Neural cell (in vitro differentiated cells): ENCODE measurements at regions not wholly inside any gene's neighbourhood (a gene's known extent, or its start where the extent isn't known, plus 50 kb on each side); places are given as distances from the start of the nearest gene placed in this dataset.

ENCODE experiments used
- H2AFZ ChIP-seq: fragments of 200-600, 300-800 bp; sonication (generic), shearing (Covaris generic); 2 replicates; pipeline ENCODE4 v1.6.0; 2014; ENCODE audit warnings: low read depth, mild to moderate bottlenecking, antibody characterized with exemption, low read length, moderate library complexity
- H3F3A ChIP-seq: fragments of 200-600 bp; shearing (Covaris generic); 2 replicates; pipeline ENCODE4 v1.6.1; 2016; ENCODE audit warnings: mild to moderate bottlenecking, moderate library complexity, mixed read lengths, antibody characterized with exemption, low read length; ENCODE audit not compliant: insufficient read depth, poor library complexity, severe bottlenecking
- H3K27ac ChIP-seq: fragments of 200-600, 300-800 bp; sonication (generic), shearing (Covaris generic); 2 replicates; pipeline ENCODE4 v1.5.1; 2014; ENCODE audit warnings: mild to moderate bottlenecking, low read length, moderate library complexity
- H3K27me3 ChIP-seq: fragments of 300-800, 200-600 bp; sonication (generic), shearing (Covaris generic); 2 replicates; pipeline ENCODE4 v1.6.0; 2014; ENCODE audit warnings: mild to moderate bottlenecking, low read depth, low read length, moderate library complexity; ENCODE audit not compliant: insufficient read depth
- H3K36me3 ChIP-seq: fragments of 300-800, 200-600 bp; sonication (generic), shearing (Covaris generic); 2 replicates; pipeline ENCODE4 v1.5.1; 2014; ENCODE audit warnings: mild to moderate bottlenecking, antibody characterized with exemption, low read length, moderate library complexity; ENCODE audit not compliant: insufficient read depth
- H3K4me2 ChIP-seq: fragments of 300-800, 200-600 bp; sonication (generic), shearing (Covaris generic); 2 replicates; pipeline ENCODE4 v1.6.0; 2014; ENCODE audit warnings: mild to moderate bottlenecking, low read length
- H3K4me3 ChIP-seq: fragments of 300-800, 200-600 bp; sonication (generic), shearing (Covaris generic); 2 replicates; pipeline ENCODE4 v1.5.1; 2014; ENCODE audit warnings: mild to moderate bottlenecking, low read length, moderate library complexity
- H3K79me2 ChIP-seq: fragments of 200-600 bp; shearing (Covaris generic); replicated peaks from 2 replicates; pipeline ENCODE4 v1.6.0; 2014; ENCODE audit warnings: mild to moderate bottlenecking, low read length, moderate library complexity; ENCODE audit not compliant: insufficient read depth
- H3K9ac ChIP-seq: fragments of 300-800, 200-600 bp; sonication (generic), shearing (Covaris generic); 2 replicates; pipeline ENCODE4 v1.6.1; 2016; ENCODE audit warnings: mild to moderate bottlenecking, low read length, mixed read lengths
- H3K9me2 ChIP-seq: fragments of 200-600 bp; shearing (Covaris generic); 2 replicates; pipeline ENCODE4 v1.6.1; 2016; ENCODE audit warnings: mild to moderate bottlenecking, low read length, mixed read lengths; ENCODE audit not compliant: insufficient read depth
- H3K9me3 ChIP-seq: fragments of 200-600, 300-800 bp; sonication (generic), shearing (Covaris generic); 2 replicates; pipeline ENCODE4 v1.6.1; 2016; ENCODE audit warnings: mild to moderate bottlenecking, mixed run types, low read length, moderate library complexity, mixed read lengths
- H4K20me1 ChIP-seq: fragments of 200-600 bp; shearing (Covaris generic); 2 replicates; pipeline ENCODE4 v1.6.1; 2016; ENCODE audit warnings: mild to moderate bottlenecking, mixed run types; ENCODE audit not compliant: insufficient read depth
- CTCF ChIP-seq: fragments of 450-650 bp; IDR thresholded peaks from 2 replicates; pipeline ENCODE4 v1.5.1; 2014; ENCODE audit warnings: antibody characterized with exemption, mild to moderate bottlenecking, moderate library complexity; ENCODE audit not compliant: poor library complexity, severe bottlenecking
- EP300 ChIP-seq: fragments of 450-650 bp; conservative IDR thresholded peaks from 2 replicates; pipeline ENCODE4 v1.6.1; 2014; ENCODE audit warnings: antibody characterized with exemption, mild to moderate bottlenecking, moderate library complexity; ENCODE audit not compliant: poor library complexity, severe bottlenecking
- EZH2 ChIP-seq: fragments of 200-600, 300-800 bp; shearing (Covaris generic), sonication (generic); IDR thresholded peaks from 2 replicates; pipeline ENCODE4 v1.6.1; 2014; ENCODE audit warnings: antibody characterized with exemption, low read length, borderline replicate concordance, mild to moderate bottlenecking; ENCODE audit not compliant: insufficient read depth, poor library complexity, severe bottlenecking
- MXI1 ChIP-seq: fragments of 450-650 bp; conservative IDR thresholded peaks from 2 replicates; pipeline ENCODE4 v1.6.1; 2014; ENCODE audit warnings: antibody characterized with exemption, mild to moderate bottlenecking; ENCODE audit not compliant: poor library complexity, severe bottlenecking
- POLR2AphosphoS5 ChIP-seq: IDR thresholded peaks from 2 replicates; pipeline ENCODE4 v1.6.1; 2012
- RAD21 ChIP-seq: fragments of 450-650 bp; conservative IDR thresholded peaks from 2 replicates; pipeline ENCODE4 v1.6.1; 2014; ENCODE audit warnings: antibody characterized with exemption, mild to moderate bottlenecking, moderate library complexity
- REST ChIP-seq: IDR thresholded peaks from 2 replicates; pipeline ENCODE4 v1.6.1; 2012; ENCODE audit warnings: borderline replicate concordance
- SMC3 ChIP-seq: fragments of 450-650 bp; conservative IDR thresholded peaks from 2 replicates; pipeline ENCODE4 v1.6.1; 2014; ENCODE audit warnings: antibody characterized with exemption, mild to moderate bottlenecking, moderate library complexity; ENCODE audit not compliant: poor library complexity
- TAF1 ChIP-seq: IDR thresholded peaks from 2 replicates; pipeline ENCODE4 v1.6.1; 2012; ENCODE audit warnings: low read depth

GRCh38 chr4:66307641-66308438, 637.6 kb upstream of the EPHA5 start:
- H3K27ac ChIP-seq = no peak overlapping the region
- no peaks in the 10 kb centered on the region for H4K20me1 ChIP-seq
- no peaks in the 10 kb centered on the region for H3K79me2 ChIP-seq
- peaks cover 5% of the 10 kb centered on the region for H3K9me3 ChIP-seq
- no peak overlapping the region for H3K9ac ChIP-seq
- no peak for TF ChIP-seq CTCF
- TF ChIP-seq REST = no peak
- no peak for TF ChIP-seq EP300
- no peak for TF ChIP-seq TAF1
- no peak overlapping the region for H3K4me3 ChIP-seq
- H3K27me3 ChIP-seq = no peaks in the 10 kb centered on the region
- H3K9me2 ChIP-seq = no peaks in the 10 kb centered on the region
- H3F3A ChIP-seq = no peaks in the 10 kb centered on the region
- H3K4me2 ChIP-seq = no peak overlapping the region
- H3K36me3 ChIP-seq = no peaks in the 10 kb centered on the region
- no peak overlapping the region for H2AFZ ChIP-seq

GRCh38 chr4:66300336-66300934, 630.1 kb upstream of the EPHA5 start:
- no peak overlapping the region for H3K4me3 ChIP-seq
- H2AFZ ChIP-seq = no peak overlapping the region
- no peaks in the 10 kb centered on the region for H3K36me3 ChIP-seq
- H3K79me2 ChIP-seq = no peaks in the 10 kb centered on the region
- H4K20me1 ChIP-seq = no peaks in the 10 kb centered on the region
- H3K27me3 ChIP-seq = no peaks in the 10 kb centered on the region
- no peak overlapping the region for H3K27ac ChIP-seq
- no peaks in the 10 kb centered on the region for H3K9me3 ChIP-seq
- no peak for TF ChIP-seq MXI1
- TF ChIP-seq EZH2 = no peak
- TF ChIP-seq EP300 = no peak
- no peak for TF ChIP-seq CTCF
- TF ChIP-seq RAD21 = no peak
- TF ChIP-seq REST = no peak
- no peak for TF ChIP-seq SMC3
- no peak for TF ChIP-seq TAF1
- no peak for TF ChIP-seq POLR2AphosphoS5
- H3K9ac ChIP-seq = no peak overlapping the region
- no peaks in the 10 kb centered on the region for H3K9me2 ChIP-seq
- no peak overlapping the region for H3K4me2 ChIP-seq
- no peaks in the 10 kb centered on the region for H3F3A ChIP-seq
